GM12891 (cell line): ENCODE measurements at regions not wholly inside any gene's neighbourhood (a gene's known extent, or its start where the extent isn't known, plus 50 kb on each side); places are given as distances from the start of the nearest gene placed in this dataset.

Experiments
- DNase-seq: peaks from one replicate; pipeline ENCODE4 v3.0.0; 2011; ENCODE audit warnings: low spot score; ENCODE audit not compliant: insufficient read length
- FAIRE-seq: peaks from 2 replicates; lab custom pipeline; 2011; peaks lifted over from hg19 to GRCh38; lab: Jason Lieb, UNC
- PAX5 ChIP-seq: IDR thresholded peaks from 2 replicates; pipeline ENCODE4 v1.6.1; 2011; ENCODE audit warnings: low read length, moderate library complexity, mild to moderate bottlenecking; ENCODE audit not compliant: insufficient read depth, severe bottlenecking
- POLR2A ChIP-seq: IDR thresholded peaks from 2 replicates; pipeline ENCODE4 v1.6.1; 2011; ENCODE audit warnings: low read depth, low read length, control low read depth
- POLR2AphosphoS5 ChIP-seq: IDR thresholded peaks from 2 replicates; pipeline ENCODE4 v1.6.1; 2011; ENCODE audit warnings: low read depth, low read length, control low read depth
- POU2F2 ChIP-seq: IDR thresholded peaks from 2 replicates; pipeline ENCODE4 v1.6.1; 2011; ENCODE audit warnings: low read depth, mild to moderate bottlenecking, control low read depth, low read length, moderate library complexity
- SPI1 ChIP-seq: IDR thresholded peaks from 2 replicates; pipeline ENCODE4 v1.6.1; 2011; ENCODE audit warnings: low read depth, low read length, control low read depth
- TAF1 ChIP-seq: IDR thresholded peaks from 2 replicates; pipeline ENCODE4 v1.6.1; 2011; ENCODE audit warnings: low read depth, low read length, control low read depth

GRCh38 chr4:38237139-38237538, 276.9 kb downstream of the PTTG2 start:
- FAIRE-seq (no peak), DNase-seq (no peak)
- TF ChIP-seq PAX5 (no peak), POLR2A (no peak)

GRCh38 chr4:38241541-38241940, 281.3 kb downstream of the PTTG2 start:
- TF ChIP-seq POLR2A (no peak), POLR2AphosphoS5 (no peak), TAF1 (no peak), PAX5 (no peak), POU2F2 (no peak), SPI1 (no peak)
- no peak for FAIRE-seq
- DNase-seq, result no peak

DNA sequence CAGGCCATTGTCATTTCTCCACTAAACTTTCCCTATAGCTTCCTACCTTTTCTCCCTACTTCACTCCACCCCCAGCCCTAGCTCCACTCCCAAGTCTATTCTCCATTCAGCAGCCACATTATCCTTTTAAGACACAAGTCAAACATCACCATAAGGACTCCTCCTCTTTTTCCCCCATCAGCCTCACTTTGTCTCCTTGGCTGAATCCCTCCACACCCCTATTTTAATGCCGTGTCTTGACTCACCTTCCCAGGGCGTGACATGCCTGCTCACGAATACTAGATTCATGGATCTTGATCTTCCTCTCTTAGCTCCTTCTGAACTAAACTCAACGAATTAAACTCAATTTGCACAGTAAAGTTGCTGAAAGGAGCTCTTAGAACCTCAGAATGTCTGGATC, 281.9 kb downstream of the PTTG2 start:
- DNase-seq (no peak), FAIRE-seq (no peak)
- TF ChIP-seq POLR2AphosphoS5 (no peak), PAX5 (no peak)

GRCh38 chr4:38242822-38243387, 282.7 kb downstream of the PTTG2 start:
- no peak for FAIRE-seq

GRCh38 chr4:38243388-38244053, 283.3 kb downstream of the PTTG2 start:
- DNase-seq (no peak), FAIRE-seq (peak; percentile 82)
- TF ChIP-seq SPI1 (no peak), PAX5 (no peak), POLR2AphosphoS5 (no peak), TAF1 (no peak), POLR2A (no peak), POU2F2 (no peak)

More at GRCh38 chr4:38242822-38243387, 282.7 kb downstream of the PTTG2 start:
- no peak for DNase-seq
- TF ChIP-seq POLR2A (no peak), POU2F2 (no peak), POLR2AphosphoS5 (no peak), PAX5 (no peak), SPI1 (no peak), TAF1 (no peak)

GRCh38 chr4:38254825-38255224, 294.6 kb downstream of the PTTG2 start:
- DNase-seq (no peak), FAIRE-seq (no peak)
- TF ChIP-seq POU2F2, result no peak
- TF ChIP-seq PAX5, result no peak
- no peak for TF ChIP-seq POLR2A
- TF ChIP-seq TAF1, result no peak
- no peak for TF ChIP-seq POLR2AphosphoS5
- TF ChIP-seq SPI1, result no peak

DNA sequence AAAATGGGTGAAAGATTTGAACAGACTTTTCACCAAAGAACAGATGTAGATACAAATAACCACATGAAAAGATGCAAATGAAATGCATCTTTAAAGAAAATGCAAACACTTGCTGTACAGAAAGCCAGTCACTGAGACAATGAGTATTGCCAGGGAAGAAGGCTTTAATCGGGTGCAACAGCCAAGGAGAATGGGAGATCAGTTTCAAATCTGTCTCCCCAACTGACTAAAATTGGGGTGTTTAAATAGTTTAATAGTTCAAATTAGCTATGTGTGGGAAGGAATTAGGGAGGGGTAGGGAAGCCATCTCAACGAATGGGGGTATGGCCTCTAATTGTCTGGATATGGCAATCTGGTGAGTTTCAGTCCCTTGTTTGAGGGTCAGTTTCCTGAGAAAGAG, 295.4 kb downstream of the PTTG2 start:
- DNase-seq (no peak), FAIRE-seq (no peak)
- no peak for TF ChIP-seq PAX5
- no peak for TF ChIP-seq SPI1
- no peak for TF ChIP-seq TAF1
- TF ChIP-seq POLR2AphosphoS5, result no peak
- no peak for TF ChIP-seq POU2F2
- TF ChIP-seq POLR2A, result no peak

DNA sequence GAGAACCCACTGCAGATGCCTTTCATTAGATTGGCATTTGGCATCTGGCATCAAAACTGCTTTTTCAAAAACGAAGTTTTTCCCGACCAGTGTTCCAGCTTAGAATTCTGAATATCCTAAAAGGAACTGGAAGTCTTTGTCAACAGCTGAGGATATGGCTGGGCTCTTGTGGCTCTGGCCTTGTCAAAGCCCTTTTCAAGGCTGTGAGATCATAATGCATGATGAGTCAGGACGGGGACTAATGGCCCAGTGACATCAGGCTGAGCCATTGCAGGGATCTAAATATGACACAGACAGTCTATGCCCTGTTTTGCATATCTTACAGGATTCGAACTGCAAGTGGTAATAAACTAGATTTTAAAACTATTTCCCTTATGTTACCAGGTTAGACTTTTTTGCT, 306.4 kb downstream of the PTTG2 start:
- DNase-seq (no peak), FAIRE-seq (peak; percentile 5)
- TF ChIP-seq POU2F2 (no peak), SPI1 (no peak), TAF1 (no peak), POLR2AphosphoS5 (no peak), PAX5 (no peak), POLR2A (no peak)

GRCh38 chr4:38268108-38268820, 308.1 kb downstream of the PTTG2 start:
- FAIRE-seq (no peak), DNase-seq (no peak)
- no peak for TF ChIP-seq POU2F2

DNA sequence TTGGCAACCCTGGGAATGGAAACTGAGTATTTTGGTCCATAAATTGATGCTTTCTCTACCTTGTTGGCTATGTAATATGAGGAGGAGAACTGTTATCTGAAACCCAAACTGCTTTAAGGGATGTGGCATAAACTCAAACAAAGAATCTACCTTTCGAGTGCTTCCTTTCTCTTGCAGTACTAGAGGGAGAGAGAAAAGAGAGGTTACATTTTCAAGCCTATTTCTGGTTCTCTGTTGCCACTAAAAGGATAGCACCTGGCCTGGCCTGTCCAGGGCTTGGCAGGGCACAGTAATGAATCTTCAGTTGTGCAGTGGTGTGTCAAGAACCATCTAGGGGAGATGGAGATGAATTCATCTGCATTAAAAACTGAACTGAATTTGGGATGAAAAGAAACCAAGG, 308.6 kb downstream of the PTTG2 start:
- FAIRE-seq (peak; percentile 13), DNase-seq (no peak)
- TF ChIP-seq TAF1 (no peak), POLR2AphosphoS5 (no peak), SPI1 (no peak), PAX5 (no peak), POU2F2 (no peak), POLR2A (no peak)
